Neural cell (in vitro differentiated cells): ENCODE measurements at regions not wholly inside any gene's neighbourhood (a gene's known extent, or its start where the extent isn't known, plus 50 kb on each side); places are given as distances from the start of the nearest gene placed in this dataset.

Experiments
- EZH2 ChIP-seq: fragments of 200-600, 300-800 bp; shearing (Covaris generic), sonication (generic); IDR thresholded peaks from 2 replicates; pipeline ENCODE4 v1.6.1; 2014; ENCODE audit warnings: antibody characterized with exemption, low read length, borderline replicate concordance, mild to moderate bottlenecking; ENCODE audit not compliant: insufficient read depth, poor library complexity, severe bottlenecking
- TF ChIP-seq, protein P1 (sequence below): fragments of 450-650 bp; IDR thresholded peaks from 2 replicates; pipeline ENCODE4 v1.5.1; 2014; ENCODE audit warnings: antibody characterized with exemption, mild to moderate bottlenecking, moderate library complexity; ENCODE audit not compliant: poor library complexity, severe bottlenecking

DNA sequence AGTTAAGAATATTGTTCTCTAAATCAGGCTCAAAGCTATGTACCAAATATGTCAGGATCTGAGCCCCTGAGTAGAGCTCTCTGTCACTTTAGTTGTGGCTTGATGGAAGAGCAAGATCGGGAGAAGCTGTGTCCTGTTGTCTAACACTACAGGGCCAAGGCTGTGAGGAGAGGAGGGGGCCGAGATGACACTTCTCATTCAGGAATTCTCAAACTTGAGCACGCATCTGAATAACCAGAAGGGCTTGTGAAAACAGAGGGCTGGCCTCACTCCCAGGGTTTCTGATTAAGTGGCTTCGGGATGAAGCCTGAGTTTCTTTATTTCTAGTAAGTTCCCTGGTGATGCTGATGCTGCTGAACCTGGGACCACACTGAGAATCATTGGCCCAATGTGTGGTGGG is 209.2 kb upstream of the DAB1 start:
- TF ChIP-seq, protein P1, sequence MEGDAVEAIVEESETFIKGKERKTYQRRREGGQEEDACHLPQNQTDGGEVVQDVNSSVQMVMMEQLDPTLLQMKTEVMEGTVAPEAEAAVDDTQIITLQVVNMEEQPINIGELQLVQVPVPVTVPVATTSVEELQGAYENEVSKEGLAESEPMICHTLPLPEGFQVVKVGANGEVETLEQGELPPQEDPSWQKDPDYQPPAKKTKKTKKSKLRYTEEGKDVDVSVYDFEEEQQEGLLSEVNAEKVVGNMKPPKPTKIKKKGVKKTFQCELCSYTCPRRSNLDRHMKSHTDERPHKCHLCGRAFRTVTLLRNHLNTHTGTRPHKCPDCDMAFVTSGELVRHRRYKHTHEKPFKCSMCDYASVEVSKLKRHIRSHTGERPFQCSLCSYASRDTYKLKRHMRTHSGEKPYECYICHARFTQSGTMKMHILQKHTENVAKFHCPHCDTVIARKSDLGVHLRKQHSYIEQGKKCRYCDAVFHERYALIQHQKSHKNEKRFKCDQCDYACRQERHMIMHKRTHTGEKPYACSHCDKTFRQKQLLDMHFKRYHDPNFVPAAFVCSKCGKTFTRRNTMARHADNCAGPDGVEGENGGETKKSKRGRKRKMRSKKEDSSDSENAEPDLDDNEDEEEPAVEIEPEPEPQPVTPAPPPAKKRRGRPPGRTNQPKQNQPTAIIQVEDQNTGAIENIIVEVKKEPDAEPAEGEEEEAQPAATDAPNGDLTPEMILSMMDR: no peak
- TF ChIP-seq EZH2: no peak
